SK-N-DZ (cell line): ENCODE measurements at regions not wholly inside any gene's neighbourhood (a gene's known extent, or its start where the extent isn't known, plus 50 kb on each side); places are given as distances from the start of the nearest gene placed in this dataset.

Experiments
- DNase-seq: peaks from one replicate; pipeline ENCODE4 v3.0.0-alpha.2; 2015; ENCODE audit warnings: low spot score

- DNase-seq = no peak
These were observed 60.7 kb downstream of the RRM2 start for GRCh38 chr2:10183146-10183675.

GRCh38 chr2:10184421-10184820 lies 61.9 kb downstream of the RRM2 start:
- DNase-seq = no peak

DNA sequence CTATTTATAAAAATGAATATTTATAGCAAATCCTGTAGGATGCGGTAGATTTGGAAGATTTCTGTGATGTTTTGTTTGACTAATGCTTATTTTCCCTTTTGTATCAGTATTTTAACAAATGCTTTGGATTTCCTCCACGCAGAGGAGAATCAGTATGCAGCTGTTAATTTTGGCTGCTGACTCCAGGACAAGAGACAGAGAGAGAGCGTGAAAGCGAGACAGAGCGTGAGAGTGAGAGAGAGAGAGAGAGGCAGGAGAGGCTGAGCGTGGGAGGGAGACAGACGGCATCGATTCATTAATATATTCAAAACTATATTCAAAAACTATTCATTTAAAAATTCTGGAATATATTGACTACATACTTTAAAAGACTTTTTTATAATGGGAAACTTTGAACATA lies 62.5 kb downstream of the RRM2 start:
- no peak for DNase-seq

DNA sequence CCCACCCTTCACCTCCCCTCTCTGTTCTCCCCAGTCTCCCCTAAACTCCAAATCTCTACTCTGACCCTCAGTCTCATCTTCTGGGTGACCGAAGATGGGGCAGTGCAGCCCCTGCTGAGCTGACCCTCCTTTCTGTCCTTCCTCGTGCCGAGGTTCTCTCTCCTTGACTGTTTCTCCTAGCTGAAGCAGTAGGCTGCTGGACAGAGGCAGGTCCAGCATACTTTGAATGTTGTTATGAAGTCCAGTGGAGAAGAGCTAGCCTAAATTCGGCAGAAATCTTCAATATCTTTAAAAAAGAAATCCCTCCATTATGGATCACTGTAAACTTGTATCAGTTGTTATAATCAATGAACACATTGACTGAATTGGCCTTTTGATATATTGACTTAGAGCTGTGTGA lies 63.2 kb downstream of the RRM2 start:
- DNase-seq = no peak

DNA sequence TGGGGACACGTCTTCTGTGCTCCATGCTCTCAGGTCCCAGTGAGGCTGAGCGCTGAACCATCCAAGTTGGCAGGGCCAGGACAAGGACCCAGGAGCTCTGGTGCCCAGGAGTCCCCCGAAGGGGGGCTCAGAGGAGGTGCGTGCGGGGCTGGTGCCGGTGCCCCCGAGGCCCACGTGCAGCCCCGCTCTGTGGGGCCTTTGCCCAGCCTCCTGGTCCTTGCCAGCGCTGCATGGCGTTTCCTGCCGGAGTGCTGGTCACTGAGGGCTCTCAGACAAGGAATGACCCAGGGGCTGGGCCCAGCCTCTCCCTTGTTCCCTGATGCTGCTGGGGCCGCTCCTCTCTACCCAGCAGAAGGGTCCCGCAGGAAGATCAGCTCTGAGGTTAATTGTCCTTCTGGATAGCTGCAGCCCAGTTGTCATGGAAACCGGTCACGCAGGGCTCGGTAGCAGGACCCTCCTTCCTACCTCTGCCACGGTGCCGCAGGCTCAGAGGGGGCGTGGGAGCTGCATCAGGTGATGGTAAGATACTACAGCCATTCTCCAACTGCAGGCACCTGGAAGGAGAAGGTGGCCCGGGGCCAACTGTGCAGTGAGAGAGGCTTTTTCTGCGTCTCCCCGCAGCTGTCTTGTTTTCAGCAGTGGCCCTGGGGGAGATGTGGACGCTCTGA lies 64.5 kb downstream of the RRM2 start:
- no peak for DNase-seq

GRCh38 chr2:10187661-10188060 lies 65.1 kb downstream of the RRM2 start:
- DNase-seq = no peak

GRCh38 chr2:10188211-10188610 lies 65.7 kb downstream of the RRM2 start:
- peak; percentile 40 for DNase-seq

DNA sequence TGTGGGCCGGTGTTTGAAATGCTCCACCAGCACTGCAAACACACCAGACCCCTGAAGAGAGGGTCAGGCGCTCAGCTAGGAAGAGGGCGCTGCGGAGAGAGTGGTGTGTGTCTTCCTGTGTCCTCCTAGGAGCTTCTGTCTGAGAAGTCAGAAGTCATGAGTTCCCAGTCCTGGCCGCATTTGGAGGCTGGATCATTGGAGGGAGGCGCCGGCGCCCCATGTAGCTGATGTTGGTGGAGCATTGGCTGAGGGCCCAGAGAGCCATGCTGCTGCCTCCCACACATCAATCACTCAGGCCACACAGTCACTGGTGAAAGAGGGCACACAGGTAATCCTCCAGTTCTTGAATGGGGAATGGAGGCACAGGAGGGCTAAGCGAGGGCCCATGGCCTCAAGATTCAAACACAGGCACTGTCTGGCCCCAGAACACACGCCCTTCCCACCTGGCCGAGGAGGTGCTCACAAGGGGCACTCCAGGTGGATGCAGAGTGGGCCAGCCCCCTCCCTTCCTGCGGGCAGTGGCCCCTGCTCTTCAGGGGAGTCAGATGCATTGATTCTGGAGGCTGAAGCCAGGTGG lies 66.3 kb downstream of the RRM2 start:
- no peak for DNase-seq

DNA sequence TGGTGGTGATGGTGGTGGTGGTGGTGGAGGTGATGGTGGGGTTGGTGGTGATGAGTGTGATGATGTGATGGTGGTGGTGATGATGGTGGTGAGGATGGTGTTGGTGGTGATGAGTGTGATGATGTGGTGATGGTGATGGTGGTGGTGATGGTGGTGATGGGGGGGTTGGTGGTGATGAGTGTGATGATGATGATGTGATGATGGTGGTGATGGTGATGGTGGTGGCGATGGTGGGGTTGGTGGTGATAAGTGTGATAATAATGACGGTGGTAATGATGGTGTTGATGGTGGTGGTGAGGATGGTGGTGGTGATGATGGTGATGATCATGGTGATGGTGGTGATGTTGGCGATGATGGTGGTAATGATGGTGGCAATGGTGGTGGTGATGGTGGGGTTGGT lies 67.7 kb downstream of the RRM2 start:
- DNase-seq = no peak

- DNase-seq = no peak
These were observed 68.4 kb downstream of the RRM2 start for GRCh38 chr2:10190737-10191532.

DNA sequence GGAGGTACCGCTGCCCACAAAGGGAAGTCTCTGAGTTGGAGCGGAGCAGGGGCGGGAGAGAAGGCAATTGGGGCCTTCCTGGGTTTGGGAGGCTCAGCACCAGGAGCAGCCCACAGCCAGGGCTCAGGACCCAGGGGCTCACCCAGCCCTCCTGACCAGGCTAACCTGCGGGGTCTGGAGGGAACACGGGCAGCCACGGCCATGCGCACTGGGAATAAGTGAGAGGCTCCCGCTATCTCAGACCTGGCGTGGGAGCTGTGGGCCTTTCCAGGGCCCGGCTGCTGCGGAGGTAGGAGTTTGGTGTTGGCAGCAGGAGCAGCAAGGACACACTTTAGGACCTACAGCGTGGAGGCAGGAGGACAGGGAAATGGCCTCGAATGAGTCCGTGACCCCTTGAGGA lies 69.0 kb downstream of the RRM2 start:
- no peak for DNase-seq

DNA sequence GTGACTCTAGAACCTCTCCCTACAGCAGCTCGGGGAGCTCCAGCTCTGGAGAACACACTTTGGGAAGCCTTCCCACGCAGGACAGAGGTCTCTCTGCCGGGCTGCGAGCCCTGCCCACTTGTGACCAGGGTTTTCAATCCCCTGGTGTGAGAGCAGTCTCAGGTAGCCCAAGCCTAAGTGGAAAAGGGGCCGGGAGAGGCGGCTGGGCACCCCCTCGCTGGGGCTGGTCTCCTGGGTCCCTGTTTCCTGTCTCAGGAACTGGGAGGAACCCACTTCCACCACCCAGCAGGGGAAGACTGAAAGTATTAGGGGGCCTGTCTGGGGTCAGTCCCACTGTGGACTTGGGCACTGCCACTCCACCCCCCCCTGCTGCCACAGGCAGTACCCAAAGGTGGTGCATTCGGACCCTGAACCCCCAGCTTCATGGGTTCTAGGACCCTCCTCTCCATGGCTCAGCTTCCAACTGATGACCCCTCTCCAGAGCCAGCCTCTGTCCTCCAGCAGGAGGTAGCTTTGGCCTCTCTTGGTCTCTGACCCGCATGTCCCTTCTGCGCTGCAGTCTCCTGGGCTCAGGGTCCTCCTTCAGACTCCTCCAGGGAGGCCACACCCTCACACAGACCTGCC lies 70.0 kb downstream of the RRM2 start:
- no peak for DNase-seq

GRCh38 chr2:10193276-10193795 lies 70.8 kb downstream of the RRM2 start:
- DNase-seq = no peak

DNA sequence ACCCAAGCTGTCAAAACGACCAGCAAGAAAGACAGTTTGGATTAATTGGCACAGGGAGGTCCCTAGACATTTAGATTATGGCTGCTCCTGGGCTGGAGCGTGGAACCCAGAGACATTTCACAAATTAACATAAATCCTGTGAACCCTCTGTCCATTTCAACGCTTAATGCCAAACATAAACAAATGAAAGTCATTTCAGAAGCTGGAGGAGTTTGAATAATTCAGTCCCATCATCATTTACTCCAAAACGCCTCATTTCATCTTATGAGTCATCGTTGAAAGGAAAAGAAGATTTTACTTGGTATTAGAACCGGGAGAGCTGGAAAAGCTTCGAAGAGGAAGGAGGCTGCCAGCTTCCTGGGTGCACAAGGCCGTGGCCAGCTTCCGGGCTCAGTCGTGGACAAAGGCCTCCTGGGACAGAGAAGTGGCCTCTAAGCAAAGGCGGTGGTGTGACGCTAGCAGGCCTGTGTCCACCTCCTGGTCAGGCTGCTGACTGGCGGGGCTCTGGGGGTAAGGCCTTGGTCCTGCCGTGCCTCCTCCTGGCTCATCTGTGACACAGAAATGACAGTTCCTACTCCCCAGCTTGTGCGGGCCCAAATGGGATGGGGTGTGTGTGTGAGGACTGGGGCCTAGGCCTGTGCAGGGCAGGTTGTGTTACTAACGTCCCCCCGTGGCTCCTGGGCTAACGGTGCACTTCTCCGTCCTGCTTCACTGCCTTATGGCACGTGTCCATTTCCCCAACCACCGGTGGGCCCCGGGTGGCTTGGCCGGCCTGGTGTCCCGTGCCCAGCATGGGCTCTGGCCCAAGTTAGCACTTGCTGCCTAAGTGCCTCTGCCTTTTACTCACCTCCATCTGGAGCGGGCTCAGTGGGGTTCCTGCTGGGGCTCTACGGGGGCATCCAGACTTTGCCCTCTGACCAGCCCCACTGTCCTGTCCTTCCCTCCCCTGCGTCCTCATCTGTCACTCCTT lies 71.6 kb downstream of the RRM2 start:
- DNase-seq = no peak

GRCh38 chr2:10195278-10196109 lies 73.0 kb downstream of the RRM2 start:
- DNase-seq = no peak

DNA sequence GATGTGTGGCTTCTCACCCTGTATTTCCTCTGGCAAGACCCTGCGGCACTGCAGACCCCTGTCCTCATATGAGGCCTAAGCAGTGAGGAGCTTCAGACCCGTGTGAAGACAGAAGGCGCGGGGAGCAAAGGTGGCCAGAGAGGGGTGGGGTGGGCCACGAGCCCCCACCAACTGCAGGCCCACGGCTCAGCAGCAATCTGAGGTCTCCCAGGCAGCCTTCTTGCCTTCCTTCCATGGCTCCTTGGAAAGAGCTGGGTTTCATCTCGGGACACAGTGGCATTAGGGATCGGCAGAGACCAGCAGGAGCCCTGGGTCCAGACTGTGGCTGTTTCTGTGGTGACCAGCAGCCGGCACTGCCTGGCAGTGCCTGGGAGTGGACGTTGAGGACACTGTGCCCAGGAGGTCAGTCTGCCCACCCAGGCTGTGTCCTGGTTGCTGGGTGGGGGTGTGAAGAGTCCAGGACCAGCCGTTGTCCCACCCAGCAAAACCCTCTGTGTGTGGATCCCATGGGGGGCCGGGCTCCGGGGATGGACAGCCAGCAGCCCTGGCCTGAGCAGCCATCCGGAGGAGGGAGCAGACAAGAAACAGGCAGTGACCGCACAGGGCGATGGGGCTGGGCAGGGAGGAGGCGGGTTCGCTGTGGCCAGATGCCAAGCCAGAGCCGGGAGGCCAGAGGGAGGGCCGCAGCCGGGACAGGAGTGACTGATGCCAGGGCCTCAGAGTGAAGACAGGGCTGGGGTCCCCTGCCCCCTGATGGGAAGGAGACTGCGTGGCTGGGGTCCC lies 73.8 kb downstream of the RRM2 start:
- no peak for DNase-seq

DNA sequence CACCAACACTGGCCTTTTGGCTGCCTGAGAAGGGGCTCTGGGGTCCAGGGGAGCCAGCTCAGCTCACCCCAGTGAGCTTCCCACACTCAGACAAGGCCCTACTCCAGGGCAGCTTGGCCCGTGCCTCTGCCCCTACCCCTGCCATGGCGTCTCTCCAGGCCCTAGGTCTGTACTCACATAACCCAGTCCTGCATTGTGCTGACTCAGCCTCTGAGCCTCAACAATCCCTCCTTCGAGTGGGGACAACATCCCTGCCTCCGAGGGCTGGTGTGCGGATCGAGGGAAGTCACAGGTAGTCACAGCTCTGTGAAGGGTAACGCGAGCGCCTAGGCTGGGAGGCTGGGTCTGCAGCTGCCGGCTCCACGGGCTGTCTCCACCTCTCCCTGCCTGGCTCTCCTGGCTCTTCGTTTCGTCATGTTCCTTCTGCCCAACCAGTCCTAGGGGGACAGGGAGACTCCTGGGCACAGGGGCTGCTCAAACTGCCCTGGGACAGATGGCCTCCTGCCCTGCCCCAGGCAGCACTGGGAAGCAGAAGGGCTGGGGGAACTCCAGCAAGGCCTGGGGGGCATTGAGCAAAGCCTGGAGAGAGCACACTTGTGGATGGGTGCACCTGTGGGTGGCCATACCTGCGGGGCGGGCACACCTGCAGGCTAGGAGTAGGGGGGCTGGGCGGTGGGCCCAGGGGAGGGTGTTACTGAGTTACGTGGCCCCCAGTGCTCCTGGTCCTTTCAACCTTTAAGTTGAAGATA lies 74.6 kb downstream of the RRM2 start:
- no peak for DNase-seq

GRCh38 chr2:10197697-10198076 lies 75.1 kb downstream of the RRM2 start:
- no peak for DNase-seq
